Tibial artery (tissue), 4 donors: ENCODE measurements at regions not wholly inside any gene's neighbourhood (a gene's known extent, or its start where the extent isn't known, plus 50 kb on each side); places are given as distances from the start of the nearest gene placed in this dataset.

Experiments
- DNase-seq, 2 donors: peaks; one replicate each; pipeline ENCODE4 v3.0.0-alpha.2; 2019
- H3K27ac ChIP-seq, 2 donors: fragments of 200-600 bp; sonication (generic) in 1 of 2; 1 replicate in 1 of 2; 2 replicates in 1 of 2; pipeline ENCODE4 v1.5.1; 2018 to 2019; ENCODE audit warnings: mild to moderate bottlenecking in 1 of 2
- H3K27me3 ChIP-seq, 2 donors: fragments of 200-600 bp; sonication (generic) in 1 of 2; one replicate each; pipeline versions ENCODE4 v1.5.1 to v1.6.0; 2016 to 2019
- H3K36me3 ChIP-seq, 3 donors: fragments of 200-600 bp; sonication (generic) in 2 of 3; one replicate each; pipeline ENCODE4 v1.5.1; 2016 to 2019; ENCODE audit warnings: mild to moderate bottlenecking in 2 of 3
- H3K4me1 ChIP-seq, 4 donors: fragments of 200-600 bp; sonication (generic) in 2 of 4; 1 replicate in 3 of 4; 2 replicates in 1 of 4; pipeline ENCODE4 v1.5.1; 2016 to 2019
- H3K4me3 ChIP-seq, 2 donors: fragments of 200-600 bp; sonication (generic) in 1 of 2; 1 replicate in 1 of 2; 2 replicates in 1 of 2; pipeline ENCODE4 v1.5.1; 2018 to 2019; ENCODE audit warnings: mild to moderate bottlenecking in 2 of 2
- H3K9me3 ChIP-seq, 3 donors: fragments of 200-600 bp; sonication (generic) in 1 of 3; one replicate each; pipeline ENCODE4 v1.5.1; 2016 to 2019
- intact Hi-C: fragments of 100-400 bp; cut with DNase I; formaldehyde crosslinking; loops from one replicate; pipeline ENCODE4 v1.15.0; 2023; ENCODE audit warnings: low total_unique reads
- TF ChIP-seq, protein P1 (sequence below), 2 experiments: fragments of 200-600 bp in 1 of 2; fragments of 450-650 bp in 1 of 2; IDR thresholded peaks; one replicate each; pipeline ENCODE4 v1.5.1; 2017 to 2019; ENCODE audit warnings: antibody characterized with exemption in 2 of 2, mild to moderate bottlenecking in 1 of 2, moderate library complexity in 1 of 2

- H3K27me3 ChIP-seq, result no peaks in the 10 kb centered on the region
- H3K9me3 ChIP-seq, result no peaks in the 10 kb centered on the region
- intact Hi-C loops, result no loop called here
- no peaks in the 10 kb centered on the region for H3K36me3 ChIP-seq
- TF ChIP-seq, protein P1, sequence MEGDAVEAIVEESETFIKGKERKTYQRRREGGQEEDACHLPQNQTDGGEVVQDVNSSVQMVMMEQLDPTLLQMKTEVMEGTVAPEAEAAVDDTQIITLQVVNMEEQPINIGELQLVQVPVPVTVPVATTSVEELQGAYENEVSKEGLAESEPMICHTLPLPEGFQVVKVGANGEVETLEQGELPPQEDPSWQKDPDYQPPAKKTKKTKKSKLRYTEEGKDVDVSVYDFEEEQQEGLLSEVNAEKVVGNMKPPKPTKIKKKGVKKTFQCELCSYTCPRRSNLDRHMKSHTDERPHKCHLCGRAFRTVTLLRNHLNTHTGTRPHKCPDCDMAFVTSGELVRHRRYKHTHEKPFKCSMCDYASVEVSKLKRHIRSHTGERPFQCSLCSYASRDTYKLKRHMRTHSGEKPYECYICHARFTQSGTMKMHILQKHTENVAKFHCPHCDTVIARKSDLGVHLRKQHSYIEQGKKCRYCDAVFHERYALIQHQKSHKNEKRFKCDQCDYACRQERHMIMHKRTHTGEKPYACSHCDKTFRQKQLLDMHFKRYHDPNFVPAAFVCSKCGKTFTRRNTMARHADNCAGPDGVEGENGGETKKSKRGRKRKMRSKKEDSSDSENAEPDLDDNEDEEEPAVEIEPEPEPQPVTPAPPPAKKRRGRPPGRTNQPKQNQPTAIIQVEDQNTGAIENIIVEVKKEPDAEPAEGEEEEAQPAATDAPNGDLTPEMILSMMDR (IDR thresholded peaks at IDR 0.05), result no peak
- no peak overlapping the region for H3K4me3 ChIP-seq
- DNase-seq, result no peak
- H3K27ac ChIP-seq, result no peak overlapping the region
- H3K4me1 ChIP-seq, result no peaks in the 10 kb centered on the region
Observed at GRCh38 chrX:149152941-149153340, 352.2 kb downstream of the IDS start.

DNA sequence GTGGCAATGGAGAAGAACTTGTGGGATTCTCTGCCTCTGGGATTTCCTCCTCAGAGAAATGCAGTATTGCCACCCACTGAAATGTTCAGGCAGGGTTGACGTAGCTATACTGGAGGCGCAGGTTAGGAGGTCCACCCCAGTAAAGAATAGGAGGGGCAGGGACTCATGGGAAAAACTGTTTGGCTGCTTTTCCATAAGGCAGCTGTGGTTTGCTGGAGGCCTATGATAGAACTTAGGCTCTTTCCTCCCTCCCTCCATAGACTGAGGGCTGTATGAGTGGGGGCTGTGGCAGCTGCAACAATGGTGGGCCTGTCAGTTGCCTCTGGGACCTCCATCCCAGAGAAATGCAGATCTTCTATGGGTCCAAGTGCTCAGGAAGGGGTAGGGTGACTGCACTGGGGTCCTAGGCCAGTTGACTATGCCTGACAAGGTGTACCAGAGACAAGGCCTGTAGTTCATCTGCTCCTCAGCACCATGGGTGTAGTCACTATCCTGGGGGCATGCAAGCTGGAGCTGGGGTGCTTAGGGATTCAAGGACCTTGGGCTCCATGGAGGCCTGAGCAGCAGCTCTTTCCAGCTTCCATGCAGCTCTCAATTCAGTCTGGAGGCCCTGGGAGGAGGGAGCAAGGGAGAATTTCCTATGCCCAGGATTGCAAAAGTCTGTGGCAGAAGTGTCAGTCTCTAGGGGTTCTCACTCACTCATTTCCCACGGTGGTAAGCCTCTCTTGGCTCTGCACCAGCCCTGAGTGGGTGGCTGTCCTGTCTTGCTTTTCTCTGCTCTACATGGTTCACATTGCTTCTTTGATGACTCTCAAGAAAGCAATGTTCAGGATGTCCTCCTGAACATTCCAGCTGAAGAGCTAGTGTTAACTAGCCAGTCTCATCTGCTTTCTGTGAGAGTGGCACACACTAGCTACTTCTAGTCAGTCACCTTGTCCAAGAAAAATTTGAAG is 353.0 kb downstream of the IDS start:
- TF ChIP-seq, protein P1 (IDR thresholded peaks at IDR 0.05), result no peak
- no peak for DNase-seq
- Histone ChIP-seq H3K27ac (no peak overlapping the region), H3K27me3 (no peaks in the 10 kb centered on the region), H3K36me3 (no peaks in the 10 kb centered on the region), H3K9me3 (no peaks in the 10 kb centered on the region), H3K4me1 (no peaks in the 10 kb centered on the region), H3K4me3 (no peak overlapping the region)
- intact Hi-C loops, result no loop called here

DNA sequence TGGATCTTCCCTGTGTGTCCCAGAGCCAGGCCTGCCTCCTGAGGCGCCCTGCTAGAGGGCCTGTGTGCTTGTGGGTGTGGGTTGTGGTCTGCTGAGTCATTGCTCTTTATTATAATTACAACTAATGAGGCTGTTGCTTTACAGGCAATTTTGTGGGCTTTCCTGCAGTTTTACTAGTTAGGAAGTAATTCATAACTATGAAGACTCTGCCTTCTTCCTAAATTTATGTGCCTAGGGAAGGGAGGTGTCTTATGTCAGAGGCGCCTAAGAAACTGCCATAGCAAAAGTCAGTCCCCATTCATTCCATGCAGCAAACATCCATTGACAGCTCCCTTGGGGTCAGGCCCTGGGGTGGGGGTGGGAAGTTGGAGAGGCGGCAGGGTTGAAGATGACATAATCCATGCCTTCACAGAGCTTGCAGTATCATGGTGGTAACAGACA is 359.2 kb downstream of the IDS start:
- TF ChIP-seq, protein P1 (IDR thresholded peaks at IDR 0.05), result no peak
- H3K4me3 ChIP-seq, result no peak overlapping the region
- H3K9me3 ChIP-seq, result no peaks in the 10 kb centered on the region
- H3K27ac ChIP-seq, result no peak overlapping the region
- intact Hi-C loops, result no loop called here
- DNase-seq, result no peak
- H3K4me1 ChIP-seq, result no peaks in the 10 kb centered on the region
- H3K36me3 ChIP-seq, result no peaks in the 10 kb centered on the region
- H3K27me3 ChIP-seq, result no peaks in the 10 kb centered on the region

DNA sequence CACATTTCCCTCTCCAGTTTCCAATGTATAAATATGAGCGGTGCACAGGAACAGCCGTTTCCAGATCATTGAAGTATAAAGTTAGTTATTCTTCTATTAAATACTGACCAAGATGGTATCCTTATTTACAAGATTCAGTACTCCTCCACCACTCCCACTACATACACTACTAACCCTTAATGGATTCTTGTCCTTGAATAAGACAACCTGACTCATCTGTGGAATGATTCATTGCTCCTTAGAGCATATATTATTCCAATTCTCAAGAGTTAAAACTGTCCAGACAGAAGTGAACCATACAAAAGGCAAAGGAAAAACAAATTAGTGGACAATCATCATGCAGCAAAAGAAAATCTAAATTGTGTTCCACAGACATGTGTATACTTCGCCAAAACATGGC is 373.3 kb downstream of the IDS start:
- no peak overlapping the region for H3K4me3 ChIP-seq
- H3K27me3 ChIP-seq, result no peaks in the 10 kb centered on the region
- H3K9me3 ChIP-seq, result no peaks in the 10 kb centered on the region
- intact Hi-C loops, result no loop called here
- no peaks in the 10 kb centered on the region for H3K36me3 ChIP-seq
- TF ChIP-seq, protein P1 (IDR thresholded peaks at IDR 0.05), result no peak
- H3K27ac ChIP-seq, result no peak overlapping the region
- no peak for DNase-seq
- no peaks in the 10 kb centered on the region for H3K4me1 ChIP-seq

DNA sequence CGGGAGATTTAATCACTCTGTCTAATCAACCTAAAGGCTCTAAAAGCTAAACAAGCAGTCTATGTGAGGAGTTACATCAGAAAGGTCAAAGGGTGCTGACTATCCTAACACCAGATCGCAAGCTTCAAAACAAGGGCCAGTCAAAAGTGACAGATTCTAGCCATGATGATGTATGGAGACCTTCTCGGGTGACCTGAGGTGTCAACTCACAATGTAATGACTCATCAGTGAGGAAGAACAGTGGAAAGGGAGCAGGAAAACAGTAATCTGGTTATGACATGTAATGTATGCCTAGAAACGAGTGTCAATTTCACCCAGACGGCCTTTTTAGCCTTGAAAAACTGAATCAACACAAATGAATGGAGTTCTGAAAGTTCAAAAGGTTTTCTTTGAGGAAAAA is 375.3 kb downstream of the IDS start:
- no peak for DNase-seq
- Histone ChIP-seq H3K27ac (no peak overlapping the region), H3K4me3 (no peak overlapping the region), H3K36me3 (no peaks in the 10 kb centered on the region), H3K27me3 (no peaks in the 10 kb centered on the region), H3K4me1 (no peaks in the 10 kb centered on the region), H3K9me3 (no peaks in the 10 kb centered on the region)
- intact Hi-C loops, result no loop called here
- TF ChIP-seq, protein P1 (IDR thresholded peaks at IDR 0.05), result no peak
